ENCODE measurements at regions not wholly inside any gene's neighbourhood (a gene's known extent, or its start where the extent isn't known, plus 50 kb on each side); places are given as distances from the start of the nearest gene placed in this dataset.
"Not testable (repeated sequence)": the region's sequence is repeated elsewhere in the genome, so short reads cannot be mapped to it uniquely, and the experiment has no call there.

DNA sequence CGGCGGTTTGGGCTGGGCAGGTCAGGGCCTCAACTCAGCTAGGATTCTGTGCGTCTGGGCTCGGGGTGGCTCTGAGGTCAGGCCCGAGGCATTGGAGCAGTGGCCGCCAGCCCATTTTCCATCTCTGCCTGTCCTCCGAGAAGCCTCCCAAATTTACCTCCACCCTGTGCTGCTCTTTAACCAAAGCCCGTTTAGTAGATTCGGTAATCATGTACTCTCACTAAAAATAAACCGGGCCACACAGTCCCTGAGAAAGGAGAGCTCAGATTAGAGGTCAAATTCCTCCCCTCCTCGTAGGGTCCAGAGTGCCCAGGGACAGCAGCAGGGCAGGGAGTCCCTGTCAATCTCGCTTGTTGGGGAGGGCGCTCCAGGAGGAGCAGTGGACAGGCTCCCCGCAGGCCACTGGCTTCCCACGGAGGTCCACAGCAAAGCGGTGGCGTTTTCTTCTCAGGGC, 88.7 kb upstream of the CHST15 start:
- DNase-seq (ENCODE audit: low spot score) = no peak

DNA sequence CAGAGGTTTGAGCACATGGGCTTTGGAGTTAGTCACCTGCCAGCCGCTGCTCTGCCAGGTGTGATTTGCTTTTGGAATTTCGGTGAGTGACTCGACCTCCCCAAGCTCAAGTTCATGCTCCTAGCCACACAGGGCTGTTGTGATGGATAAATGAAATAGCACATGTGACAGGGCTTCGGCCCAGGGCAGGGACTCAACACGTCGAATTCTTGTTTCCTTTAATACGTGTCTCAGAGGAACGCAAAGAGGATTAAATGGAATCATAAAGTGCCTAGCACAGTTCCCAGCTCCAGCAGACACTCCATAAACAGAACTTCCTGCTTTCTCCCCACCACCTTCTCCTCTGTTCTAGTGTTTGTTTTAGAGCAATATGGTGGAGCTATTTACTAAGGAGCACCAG, 88.3 kb upstream of the CHST15 start:
- no peak for DNase-seq (ENCODE audit: low spot score)

DNA sequence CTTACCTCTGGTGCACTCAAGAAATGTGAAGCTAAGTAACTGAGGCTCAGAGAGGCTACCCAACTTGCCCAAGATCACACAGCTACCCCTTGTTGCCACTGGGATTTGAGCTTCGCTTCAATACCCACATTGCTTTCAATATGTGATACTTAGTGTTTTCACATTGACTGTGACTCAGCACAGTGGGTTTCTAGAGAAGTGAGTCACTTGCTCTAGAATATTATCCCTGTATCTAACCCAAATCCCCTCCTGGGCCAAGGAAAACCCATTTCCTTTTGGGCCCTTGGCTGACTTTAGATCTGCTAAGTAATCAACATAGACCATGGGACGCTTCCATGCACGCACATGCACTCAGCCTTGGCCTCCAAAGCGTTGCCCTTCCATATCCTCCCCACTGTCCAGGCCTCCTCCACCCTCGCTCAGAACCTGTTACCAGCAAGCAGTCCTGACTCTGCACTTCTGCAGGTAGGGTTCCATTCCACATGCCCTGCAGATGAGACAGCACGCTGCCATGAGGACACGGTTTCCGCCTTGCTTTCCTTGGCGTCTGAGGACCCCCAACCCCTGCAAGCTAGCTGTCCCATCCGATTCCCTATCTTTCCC, 87.7 kb upstream of the CHST15 start:
- peak; percentile 42 for DNase-seq (ENCODE audit: low spot score)

DNA sequence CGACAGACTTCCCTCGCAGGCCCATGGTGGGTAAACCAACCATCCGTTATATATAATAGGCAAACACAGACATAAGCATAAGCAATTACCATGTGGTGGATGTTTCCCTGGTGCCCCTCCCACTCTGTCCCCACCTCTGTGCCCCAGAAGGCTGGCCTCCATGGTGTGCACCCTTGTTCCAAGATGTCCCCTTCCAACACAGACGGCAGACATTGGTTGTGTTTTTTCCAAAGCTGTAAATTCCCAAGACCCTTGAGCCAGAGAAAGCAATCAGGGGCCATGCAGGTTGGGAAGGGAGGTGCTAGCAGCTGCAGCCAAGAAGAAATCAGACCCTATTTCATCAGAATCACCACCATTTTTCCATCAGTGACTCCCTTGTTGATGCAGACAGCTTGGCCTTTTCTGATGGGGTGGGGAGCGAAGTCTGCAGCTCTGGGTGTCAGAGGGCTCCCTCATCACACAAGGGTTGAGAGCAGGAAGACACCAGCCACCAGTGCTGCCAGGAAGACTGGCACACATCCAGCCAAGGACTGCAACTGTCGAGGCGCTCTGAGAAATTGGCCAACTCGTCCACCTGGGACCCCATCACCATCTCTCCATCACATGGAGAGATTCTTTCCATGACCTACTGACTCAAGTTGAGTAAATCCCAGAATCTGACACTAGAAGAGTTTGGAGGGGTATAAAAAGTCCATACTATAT, 86.8 kb upstream of the CHST15 start:
- DNase-seq (ENCODE audit: low spot score) = no peak

DNA sequence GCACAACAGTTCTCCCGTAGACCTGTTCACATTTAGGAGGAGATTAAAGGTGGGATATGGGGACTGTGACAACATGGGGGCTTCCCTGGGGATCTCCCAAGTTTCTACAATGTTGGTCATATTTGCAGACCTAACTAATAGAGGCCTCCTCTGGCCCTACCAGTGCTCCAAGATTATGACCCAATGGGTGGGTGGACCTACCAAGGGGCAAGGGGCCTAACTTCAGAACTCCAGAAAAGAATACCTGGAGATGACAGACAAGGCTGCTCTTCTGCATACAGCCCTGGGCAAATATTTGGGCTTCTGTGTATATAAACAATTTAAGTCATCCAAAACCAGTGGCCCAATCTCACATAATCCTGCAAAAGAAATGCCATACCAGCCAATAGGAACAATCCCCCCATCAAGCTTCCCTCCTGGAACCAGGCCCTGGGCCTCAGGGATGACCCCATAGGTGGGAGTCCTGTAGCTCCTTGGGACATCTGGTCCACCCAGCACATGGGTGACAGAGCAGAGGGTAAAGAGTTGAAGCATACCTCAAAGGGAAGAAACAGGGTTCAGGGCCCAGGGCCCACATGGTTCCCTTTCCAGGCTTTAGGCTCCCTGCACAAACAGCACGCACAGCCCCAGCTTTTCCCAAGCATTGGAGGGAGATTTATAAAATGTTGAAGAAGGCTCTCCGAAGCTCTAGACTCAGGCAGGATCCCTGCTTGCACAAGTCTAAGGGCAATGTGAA, 86.1 kb upstream of the CHST15 start:
- DNase-seq (ENCODE audit: low spot score) = no peak

DNA sequence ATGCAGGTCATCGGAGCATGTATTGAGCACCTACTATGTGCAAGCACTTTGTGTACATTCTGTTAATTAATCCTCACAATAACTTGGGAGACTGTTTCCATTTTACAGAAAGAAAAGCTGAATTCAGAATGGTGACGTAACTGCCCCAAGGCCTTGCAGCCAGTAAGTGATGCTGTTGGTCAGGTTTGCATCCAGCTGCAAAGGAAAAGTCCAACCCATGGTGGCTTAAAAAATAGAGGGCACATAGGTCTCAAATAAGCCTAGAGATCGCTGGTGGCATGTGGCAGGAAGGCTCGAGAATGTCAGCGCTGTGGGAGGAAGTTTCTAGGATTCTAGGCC, 83.8 kb upstream of the CHST15 start:
- DNase-seq (ENCODE audit: low spot score) = no peak

DNA sequence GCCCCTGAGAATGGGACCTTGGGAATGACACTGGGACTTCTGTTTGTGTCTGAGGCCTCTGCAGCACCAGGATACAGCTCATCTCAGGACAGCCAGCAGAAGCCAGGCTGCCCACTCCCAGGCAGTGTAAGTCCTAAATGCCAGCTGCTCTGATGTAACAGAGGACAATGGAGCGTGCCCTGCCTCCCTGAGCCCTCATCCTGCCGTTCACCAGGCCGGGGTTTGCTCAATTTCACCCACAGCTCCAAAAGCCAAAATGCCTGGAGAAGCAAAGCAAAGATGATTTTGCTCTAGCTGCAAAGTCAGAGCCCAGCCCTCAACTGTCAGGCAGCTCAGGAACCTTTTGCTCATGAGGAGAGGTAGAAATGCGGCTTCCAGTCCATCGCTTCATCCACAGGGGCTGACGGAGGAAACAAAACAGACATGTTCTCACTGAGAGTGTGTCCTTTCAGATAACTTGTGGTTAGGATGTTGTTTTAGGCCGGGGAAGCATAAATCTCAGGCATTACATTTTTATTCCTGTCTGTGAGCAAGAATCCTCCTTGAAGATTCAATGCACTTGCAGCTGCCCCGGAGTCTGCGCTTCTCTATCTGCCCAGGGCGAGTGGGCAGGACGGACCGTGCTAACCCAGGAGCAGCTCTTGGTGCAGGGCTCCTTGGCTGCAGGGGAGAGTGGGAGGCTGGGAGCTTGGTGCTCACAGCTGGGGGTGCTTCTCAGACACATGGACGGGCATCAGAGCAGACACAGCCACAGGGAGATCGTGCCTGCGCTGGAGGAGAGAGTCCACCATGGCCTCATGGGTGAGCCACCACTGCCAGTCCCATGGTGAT, 83.2 kb upstream of the CHST15 start:
- DNase-seq (ENCODE audit: low spot score) = peak; percentile 33

DNA sequence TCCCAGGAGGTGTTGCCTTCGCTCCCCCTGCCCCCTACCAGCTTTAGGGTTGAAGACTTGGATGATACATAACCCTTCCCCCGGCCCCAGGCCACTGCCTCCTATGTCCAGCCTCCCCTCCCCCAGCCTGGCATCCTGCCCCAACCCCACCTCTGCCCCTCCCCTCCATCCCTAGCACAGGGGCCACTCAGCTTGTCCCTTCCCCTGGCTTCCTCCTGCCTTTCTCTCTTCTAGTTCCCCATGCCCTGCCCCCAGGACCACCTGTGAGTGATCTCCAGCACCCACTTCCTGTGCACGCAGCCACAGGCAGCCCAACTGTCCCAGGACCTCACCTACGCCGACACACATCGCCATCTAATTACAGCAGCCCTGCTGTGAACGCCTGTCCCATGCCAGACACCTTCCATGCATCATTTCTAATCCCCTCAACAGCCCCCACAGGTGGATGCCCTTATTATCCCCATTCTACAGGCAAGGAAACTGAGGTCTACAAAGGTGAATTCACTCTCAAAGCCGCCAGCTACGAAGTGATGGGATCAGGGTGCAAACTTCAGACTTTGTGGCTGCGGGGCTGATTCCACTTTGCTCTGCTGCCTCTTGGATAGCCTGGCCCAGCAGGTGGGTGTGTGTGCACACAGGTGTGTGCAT, 82.4 kb upstream of the CHST15 start:
- no peak for DNase-seq (ENCODE audit: low spot score)

DNA sequence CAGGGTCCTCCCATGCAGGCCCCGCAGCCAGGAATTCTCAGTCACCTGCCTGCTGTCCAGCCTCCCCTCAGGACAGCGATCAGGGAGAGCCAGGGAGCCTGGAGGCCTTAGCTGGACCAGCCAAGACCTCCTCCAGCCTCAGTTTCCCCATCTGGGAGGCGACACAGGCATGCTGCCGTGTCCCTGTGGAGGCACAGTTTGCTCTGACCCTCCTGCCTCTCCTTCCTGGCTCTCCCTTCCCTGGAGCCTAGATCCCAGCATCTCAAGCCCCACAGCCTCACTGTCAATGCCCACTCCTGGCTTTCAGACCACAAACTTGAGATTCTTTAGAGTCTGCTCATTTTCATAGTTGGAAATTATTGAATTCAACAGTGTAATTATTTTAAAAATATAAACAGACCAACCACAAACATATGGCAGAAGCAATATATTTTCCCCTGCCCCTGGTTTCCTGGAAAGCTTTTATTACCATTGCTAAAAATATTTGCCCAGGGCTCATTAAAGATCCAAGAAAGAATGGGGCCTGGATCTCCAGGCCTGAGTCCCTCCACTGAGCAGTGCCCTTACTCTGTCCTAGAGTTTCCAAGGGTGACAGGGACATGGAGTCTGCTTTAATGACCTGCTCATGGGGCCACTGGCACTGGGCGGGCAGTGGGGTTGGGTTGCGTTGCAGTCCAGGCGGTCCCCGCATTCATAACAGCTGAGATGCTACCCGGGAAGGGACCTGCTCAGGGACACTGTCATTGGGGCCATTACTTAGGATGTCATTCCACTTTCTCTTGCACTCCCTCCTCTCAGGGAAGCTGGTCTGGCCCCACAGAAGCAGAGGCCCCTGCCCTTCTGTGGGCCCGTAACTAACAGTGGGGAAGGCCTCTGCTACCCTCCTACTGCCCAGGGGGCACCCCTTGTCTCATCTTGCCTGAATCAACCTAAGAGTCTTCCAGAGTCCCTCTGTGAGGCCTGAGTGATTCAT, 81.6 kb upstream of the CHST15 start:
- DNase-seq (ENCODE audit: low spot score) = no peak

DNA sequence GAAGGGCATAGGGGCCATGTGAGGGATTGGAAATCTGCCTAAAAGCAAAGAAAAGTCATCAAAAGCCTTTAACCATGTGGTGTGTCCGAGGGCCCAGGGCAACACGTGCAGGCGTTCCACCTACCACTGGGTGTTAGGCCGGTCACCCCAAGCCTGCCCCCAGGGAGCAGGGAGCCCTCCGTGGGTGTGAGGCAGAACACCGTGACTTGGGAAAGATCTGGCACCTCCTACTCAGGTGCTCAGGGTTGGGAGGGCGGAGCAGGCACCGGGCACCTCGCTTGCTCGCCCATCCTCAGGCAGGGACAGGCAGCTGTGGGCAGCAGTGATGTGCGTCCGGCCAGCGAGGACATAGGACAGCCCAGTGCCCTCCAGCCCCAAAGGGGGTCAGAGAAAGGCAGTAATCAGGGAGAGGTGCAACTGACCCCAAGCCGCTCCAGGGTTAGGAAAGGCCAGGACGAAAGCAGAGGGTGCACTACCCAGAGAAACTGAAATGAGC, 80.7 kb upstream of the CHST15 start:
- no peak for DNase-seq (ENCODE audit: low spot score)

DNA sequence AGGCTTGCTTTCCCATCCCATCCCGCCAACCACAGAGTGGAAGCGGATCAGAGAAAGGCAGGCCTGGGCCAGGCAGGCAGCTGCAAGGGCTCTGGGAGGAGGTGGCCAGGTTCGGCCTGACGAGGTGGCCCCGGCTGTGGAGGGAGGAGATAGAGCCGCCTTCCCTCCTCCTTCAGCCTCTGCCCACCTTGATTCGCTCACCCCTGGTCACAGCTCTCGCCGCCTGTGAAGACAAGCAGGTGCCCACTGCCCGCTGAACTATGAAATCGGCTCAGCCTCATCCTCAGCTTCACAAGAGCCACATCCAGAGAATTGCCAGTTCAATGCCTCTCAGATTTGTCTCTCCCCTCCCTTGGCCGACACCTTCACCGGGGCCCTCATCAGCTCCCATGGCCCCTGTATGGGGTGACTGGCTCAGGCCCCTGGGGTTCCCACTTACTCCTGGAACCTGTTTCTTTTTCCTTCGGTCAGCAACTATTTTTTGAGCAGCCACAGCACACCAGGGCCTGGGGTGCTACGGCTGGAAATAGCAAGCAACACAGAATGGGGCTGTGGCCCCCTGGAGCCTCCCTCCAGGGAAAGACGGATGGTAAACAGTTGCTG, 80.0 kb upstream of the CHST15 start:
- no peak for DNase-seq (ENCODE audit: low spot score)

DNA sequence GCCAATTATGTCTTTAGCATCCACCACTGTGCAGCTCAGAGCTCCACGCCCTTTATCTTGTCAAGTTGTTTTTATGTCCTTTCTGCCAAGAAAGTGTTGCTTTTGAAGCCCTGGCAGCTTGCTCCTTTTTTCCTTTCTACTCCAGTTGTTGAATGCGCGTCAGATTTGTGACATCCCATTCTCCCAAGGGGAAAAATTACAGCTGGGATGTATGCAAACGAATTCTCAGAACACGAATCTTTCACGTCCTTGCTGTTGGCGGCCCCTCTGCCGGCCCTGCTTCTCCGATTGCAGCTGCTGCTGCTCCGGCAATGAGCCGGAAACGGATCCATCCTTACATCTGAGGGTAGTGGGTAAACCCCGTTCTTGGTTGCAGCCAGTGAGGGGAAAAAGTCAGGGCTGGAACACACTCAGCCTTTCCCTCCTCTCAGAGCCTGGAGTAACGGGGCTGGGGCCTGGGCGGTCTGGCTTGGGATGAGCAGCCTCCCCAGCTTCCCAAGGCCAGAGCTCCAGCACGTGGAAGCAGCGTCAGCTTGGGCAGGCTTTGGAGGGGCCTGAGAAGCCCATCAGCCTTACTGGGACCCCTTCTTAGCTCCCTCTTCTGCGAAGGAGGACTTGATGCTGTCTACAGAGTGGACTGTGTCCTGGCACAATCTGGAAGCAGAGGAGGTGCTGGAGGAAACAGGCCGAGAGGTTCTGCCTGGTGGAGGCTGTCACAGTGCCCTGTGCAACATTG, 79.0 kb upstream of the CHST15 start:
- DNase-seq (ENCODE audit: low spot score) = no peak

DNA sequence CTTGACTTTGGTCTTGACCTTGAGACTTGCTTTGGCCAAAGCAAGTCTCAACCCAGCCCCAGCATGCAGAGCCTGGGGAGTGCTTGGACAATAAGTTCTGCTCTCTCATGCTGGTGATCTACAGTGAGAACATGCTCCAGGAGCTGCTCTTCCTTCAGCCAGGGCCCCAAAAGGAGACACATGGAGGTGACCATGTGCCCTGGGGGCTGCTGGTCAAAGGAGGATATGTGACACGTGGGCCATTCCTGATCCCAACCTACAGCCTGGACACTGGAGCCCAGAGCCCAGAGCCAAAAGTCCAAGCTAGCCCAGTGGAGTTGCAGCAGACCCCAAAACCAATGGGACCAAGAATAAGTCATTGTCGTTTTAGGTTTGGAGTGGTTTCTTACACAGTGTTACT, 78.2 kb upstream of the CHST15 start:
- no peak for DNase-seq (ENCODE audit: low spot score)

DNA sequence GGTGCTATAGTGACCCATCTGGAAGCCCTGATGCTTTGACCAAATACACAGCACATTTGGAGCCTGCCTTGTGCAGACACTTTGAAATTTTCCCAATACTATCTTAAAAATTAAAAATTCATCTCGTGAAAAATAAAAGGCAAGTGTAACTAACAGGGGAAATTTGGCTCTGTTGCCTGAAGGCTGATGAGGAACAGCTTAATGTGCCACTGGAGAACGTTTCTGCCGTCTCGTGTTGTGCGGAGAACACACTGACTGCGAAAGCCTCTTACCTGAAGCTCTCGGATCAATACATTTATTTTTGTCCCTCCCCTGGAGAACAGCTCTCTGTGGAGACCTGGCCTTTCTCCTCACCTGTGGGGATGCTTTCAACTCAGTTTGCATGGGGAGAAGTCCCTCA, 77.2 kb upstream of the CHST15 start:
- no peak for DNase-seq (ENCODE audit: low spot score)

DNA sequence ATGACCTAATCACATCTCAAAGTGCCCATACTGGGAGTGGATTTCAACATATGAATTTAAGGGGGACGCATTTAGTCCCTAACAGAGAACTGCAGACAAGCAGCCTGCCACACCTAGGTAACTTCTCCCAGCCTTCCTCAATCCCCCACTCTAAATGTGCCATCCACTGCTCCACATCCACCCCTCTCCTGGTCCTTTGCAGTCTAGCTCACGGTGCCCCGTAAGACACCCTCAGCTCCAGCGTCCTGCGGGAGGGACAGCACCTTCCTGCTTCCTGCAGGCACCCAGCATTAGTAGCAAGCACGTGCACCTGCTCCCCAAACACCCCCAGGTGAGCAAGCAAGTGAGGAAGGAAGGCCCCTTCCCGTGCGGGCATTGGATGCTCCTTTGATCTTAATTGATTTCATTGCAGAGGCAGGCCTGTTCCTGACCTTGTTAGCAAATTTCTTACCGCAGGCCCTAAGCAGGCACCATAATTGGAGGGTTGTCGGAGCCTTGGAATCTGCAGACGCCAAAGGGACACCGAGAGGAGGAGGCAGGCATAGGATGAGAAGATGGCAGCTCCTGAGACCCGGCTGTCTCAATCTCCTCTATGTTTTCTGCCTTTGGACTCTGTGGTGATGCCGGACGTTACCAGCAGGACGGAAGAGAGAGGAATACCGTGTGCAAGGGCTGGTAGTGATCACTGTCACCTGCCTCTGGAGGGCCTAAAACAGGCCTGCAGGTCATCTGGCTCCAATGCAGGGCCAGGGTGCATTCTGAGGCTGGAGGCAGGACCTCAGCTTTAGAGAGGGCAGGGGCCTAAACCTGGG, 75.8 kb upstream of the CHST15 start:
- no peak for DNase-seq (ENCODE audit: low spot score)

DNA sequence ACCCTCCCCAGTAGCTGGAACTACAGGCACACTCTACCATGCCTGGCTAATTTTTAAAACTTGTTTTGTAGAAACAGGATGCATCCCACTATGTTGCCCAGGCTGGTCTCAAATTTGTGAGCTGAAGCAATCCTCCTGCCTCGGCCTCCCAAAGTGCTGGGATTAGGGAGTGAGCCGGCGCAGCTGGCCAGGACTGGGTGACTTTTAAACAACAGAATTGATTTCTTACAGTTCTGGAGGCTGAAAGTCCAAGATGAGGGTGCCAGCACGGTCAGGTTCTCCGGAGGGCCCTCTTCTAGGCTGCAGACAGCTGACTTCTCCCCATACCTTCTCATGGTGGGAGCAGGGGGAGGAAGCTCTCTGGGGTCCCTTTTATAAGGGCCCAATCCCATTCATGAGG, 75.2 kb upstream of the CHST15 start:
- no peak for DNase-seq (ENCODE audit: low spot score)

DNA sequence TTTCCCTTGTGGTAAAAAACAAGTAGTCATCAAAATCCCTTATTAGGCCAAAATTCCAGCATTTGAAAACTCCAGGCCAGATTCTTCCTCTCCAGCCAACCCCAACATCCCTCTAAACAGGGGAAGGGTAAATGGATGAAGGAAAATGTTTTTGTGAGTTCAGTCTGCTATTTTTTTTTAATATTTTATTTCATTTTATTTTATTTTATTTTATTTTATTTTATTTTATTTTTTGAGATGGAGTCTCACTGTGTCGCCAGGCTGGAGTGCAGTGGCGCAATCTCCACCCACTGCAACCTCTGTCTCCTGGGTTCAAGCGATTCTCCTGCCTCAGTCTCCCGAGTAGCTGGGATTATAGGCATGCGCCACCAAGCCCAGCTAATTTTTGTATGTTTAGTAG, 74.5 kb upstream of the CHST15 start:
- not testable (repeated sequence) for DNase-seq (ENCODE audit: low spot score)

DNA sequence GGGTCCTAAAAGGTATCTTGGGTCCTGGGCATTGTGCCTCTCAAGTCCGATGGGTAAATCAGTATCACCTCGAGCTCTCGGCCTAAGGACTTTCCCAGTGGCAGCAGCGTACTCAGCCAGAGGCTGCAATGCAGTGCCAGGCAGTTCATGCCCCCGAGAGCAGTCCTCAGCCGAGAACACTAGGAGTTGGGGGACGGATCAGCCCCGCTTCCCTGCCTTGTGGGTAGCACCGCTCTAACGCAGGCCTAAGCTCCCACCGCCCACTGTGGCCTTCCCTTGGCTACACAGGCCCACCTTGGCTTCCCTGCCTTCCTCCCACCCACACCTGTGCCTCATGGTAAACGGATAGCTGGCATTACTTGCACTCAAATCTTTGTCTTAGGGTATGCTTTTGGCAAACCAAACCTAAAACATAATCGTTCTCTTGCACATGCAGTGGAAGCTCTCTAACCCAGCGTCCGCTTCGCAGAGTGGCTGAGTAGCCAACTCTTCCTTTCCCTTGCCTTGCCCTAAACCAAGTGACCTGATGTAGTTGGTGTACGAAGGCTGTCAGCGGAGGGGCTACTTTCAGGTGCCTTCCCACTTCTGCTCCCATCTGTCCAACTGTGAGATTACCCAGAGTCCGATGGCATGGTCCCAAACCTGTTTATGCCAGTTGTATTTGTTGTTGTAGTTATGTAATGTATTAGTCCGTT, 73.2 kb upstream of the CHST15 start:
- DNase-seq (ENCODE audit: low spot score) = no peak
